ENCODE measurements at regions not wholly inside any gene's neighbourhood (a gene's known extent, or its start where the extent isn't known, plus 50 kb on each side); places are given as distances from the start of the nearest gene placed in this dataset.

DNA sequence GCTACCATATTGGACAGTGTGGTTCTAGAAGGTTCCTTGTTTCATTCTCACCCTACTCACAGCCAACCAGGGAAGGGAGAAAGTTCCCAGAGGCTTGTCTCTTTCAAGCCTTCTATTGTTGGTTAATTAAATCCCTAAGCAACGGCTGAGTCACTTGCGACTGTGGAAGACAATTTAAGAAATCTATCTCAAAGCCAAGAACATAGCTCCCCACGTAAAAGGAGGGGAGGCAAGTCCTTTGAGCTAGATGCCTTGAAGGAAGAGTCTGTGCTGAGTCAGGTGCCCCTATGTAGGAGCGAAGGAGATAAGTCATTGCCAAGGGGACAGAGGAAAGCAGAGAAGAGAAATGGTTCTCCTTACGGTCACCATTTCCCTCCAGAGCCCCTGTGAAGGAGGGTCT is 79.4 kb upstream of the PPP2R5A start:
- Mint-ChIP-seq H3K27me3 (ENCODE audit: unreplicated experiment) (peaks cover 2% of the 10 kb centered on the region), H3K4me1 (ENCODE audit: unreplicated experiment) (no peaks in the 10 kb centered on the region), H3K27ac (ENCODE audit: unreplicated experiment) (no peak overlapping the region), H3K9me3 (ENCODE audit: unreplicated experiment) (no peaks in the 10 kb centered on the region), H3K36me3 (ENCODE audit: unreplicated experiment) (no peaks in the 10 kb centered on the region), H3K4me3 (ENCODE audit: unreplicated experiment) (no peak overlapping the region)
- TF ChIP-seq CTCF (IDR thresholded peaks at IDR 0.05) = no peak
- DNase-seq (ENCODE audit: extremely low spot score, unreplicated experiment) = no peak

DNA sequence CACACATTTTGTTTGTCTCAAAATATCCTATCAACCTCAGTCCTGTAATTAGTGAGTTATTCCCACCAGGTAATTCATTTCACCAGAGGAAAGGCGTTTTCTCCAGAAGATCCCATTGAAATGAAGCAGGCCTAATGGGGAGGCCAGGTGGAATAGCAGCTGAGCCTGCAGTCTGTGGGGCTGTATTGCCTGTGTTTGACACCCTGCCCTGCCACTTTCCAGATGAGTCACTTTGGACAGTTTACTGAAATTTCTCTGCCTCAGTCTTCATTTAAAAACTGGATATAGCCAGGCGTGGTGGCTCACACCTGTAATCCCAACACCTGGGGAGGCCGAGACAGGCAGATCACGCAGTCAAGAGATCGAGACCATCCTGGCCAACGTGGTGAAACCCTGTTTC is 78.1 kb upstream of the PPP2R5A start:
- Mint-ChIP-seq H3K4me1 (ENCODE audit: unreplicated experiment) (no peaks in the 10 kb centered on the region), H3K27me3 (ENCODE audit: unreplicated experiment) (peaks cover 2% of the 10 kb centered on the region), H3K9me3 (ENCODE audit: unreplicated experiment) (no peaks in the 10 kb centered on the region), H3K27ac (ENCODE audit: unreplicated experiment) (no peak overlapping the region), H3K36me3 (ENCODE audit: unreplicated experiment) (no peaks in the 10 kb centered on the region), H3K4me3 (ENCODE audit: unreplicated experiment) (no peak overlapping the region)
- DNase-seq (ENCODE audit: extremely low spot score, unreplicated experiment) = no peak
- TF ChIP-seq CTCF (IDR thresholded peaks at IDR 0.05) = no peak

DNA sequence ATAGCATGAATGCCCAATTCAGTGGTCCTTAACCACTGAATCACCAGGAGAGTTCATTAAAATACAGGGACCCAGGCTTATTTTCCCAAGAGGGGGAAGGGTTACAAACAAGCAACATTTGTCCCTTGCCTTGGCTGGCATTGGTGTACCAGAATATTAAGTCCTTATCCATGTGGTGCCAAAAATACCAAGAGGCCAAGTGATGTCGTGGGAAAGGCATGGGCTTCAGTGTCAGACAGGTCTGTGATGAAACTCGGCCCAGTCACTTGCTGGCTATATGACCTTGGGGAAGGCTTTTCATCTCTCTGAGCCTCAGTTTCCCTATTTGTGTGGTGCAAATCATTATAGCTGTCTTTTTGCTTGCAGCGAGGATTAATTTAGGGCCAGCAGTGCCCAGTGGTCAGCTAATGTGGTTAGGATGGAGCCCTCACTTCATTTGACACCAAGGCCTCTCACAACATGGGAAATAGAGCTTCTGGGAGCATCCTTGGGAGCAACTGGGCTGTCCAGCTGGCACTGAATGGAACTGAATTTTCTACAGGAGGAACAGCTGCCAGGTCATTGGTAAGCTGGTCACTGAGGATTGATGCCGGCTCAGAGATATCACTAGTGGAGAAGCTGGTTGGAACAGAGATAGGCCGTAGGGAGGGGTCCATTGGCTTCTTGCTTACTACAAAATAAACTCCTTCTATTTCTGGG is 77.2 kb upstream of the PPP2R5A start:
- no peaks in the 10 kb centered on the region for H3K4me1 Mint-ChIP-seq (ENCODE audit: unreplicated experiment)
- no peaks in the 10 kb centered on the region for H3K36me3 Mint-ChIP-seq (ENCODE audit: unreplicated experiment)
- peaks cover under 1% of the 10 kb centered on the region for H3K27me3 Mint-ChIP-seq (ENCODE audit: unreplicated experiment)
- no peak overlapping the region for H3K4me3 Mint-ChIP-seq (ENCODE audit: unreplicated experiment)
- no peak for TF ChIP-seq CTCF (IDR thresholded peaks at IDR 0.05)
- H3K27ac Mint-ChIP-seq (ENCODE audit: unreplicated experiment) = no peak overlapping the region
- H3K9me3 Mint-ChIP-seq (ENCODE audit: unreplicated experiment) = no peaks in the 10 kb centered on the region
- no peak for DNase-seq (ENCODE audit: extremely low spot score, unreplicated experiment)

DNA sequence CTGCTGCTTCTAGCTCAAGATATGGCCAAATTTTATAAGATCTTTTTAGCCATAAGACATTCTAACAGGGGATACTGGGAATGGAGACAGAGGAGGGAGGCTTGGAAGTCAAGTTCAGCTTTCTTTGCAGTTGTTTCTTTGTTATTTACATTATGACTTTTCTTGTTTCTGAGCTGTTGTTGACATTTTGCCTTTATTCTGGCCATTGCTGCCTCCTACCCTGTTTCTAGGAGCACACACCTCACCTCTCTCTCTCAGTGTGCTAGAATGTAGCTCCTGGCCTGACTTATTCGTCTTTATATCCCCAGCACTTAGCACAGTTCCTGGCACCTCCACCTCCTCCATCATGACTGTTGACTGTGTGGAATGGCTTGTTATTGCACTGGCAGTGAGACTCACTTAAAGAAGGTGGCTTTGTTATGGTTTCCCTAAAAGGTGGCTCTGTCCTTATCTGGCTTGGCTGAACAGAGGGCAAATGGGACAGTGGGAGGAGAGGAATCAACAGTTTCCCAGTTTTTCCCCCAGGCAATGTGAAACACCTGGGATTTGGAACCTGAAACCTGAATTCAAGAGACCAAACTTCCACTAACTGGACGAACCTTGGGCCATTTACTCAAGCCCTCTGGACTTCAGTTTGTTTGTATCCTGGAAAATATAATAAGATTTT is 76.1 kb upstream of the PPP2R5A start:
- H3K27me3 Mint-ChIP-seq (ENCODE audit: unreplicated experiment) = no peaks in the 10 kb centered on the region
- H3K36me3 Mint-ChIP-seq (ENCODE audit: unreplicated experiment) = no peaks in the 10 kb centered on the region
- no peak overlapping the region for H3K4me3 Mint-ChIP-seq (ENCODE audit: unreplicated experiment)
- no peak for TF ChIP-seq CTCF (IDR thresholded peaks at IDR 0.05)
- no peak overlapping the region for H3K27ac Mint-ChIP-seq (ENCODE audit: unreplicated experiment)
- H3K9me3 Mint-ChIP-seq (ENCODE audit: unreplicated experiment) = no peaks in the 10 kb centered on the region
- DNase-seq (ENCODE audit: extremely low spot score, unreplicated experiment) = no peak
- no peaks in the 10 kb centered on the region for H3K4me1 Mint-ChIP-seq (ENCODE audit: unreplicated experiment)

DNA sequence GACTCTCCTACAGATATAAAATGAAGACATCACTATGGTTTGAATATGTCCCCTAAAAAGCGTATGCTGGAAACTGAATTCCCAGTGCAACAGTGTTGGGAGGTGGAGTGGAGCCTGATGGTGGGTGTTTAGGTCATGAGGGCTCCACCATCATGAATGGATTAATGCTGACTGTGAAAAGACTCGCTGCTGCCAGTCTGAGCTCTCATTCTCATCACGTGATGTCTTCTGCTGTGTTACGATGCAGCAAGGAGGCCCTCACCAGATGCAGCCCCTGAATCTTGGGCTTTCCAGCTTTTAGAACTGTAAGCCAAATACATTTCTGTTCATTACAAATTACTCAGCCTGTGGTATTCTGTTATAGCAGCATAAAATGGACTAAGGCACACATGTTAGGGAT is 73.8 kb upstream of the PPP2R5A start:
- TF ChIP-seq CTCF (IDR thresholded peaks at IDR 0.05) = no peak
- Mint-ChIP-seq H3K27me3 (ENCODE audit: unreplicated experiment) (no peaks in the 10 kb centered on the region), H3K27ac (ENCODE audit: unreplicated experiment) (no peak overlapping the region), H3K4me3 (ENCODE audit: unreplicated experiment) (no peak overlapping the region), H3K9me3 (ENCODE audit: unreplicated experiment) (no peaks in the 10 kb centered on the region), H3K36me3 (ENCODE audit: unreplicated experiment) (no peaks in the 10 kb centered on the region), H3K4me1 (ENCODE audit: unreplicated experiment) (no peaks in the 10 kb centered on the region)
- no peak for DNase-seq (ENCODE audit: extremely low spot score, unreplicated experiment)
